Fibroblast of villous mesenchyme (primary cell): ENCODE measurements at regions not wholly inside any gene's neighbourhood (a gene's known extent, or its start where the extent isn't known, plus 50 kb on each side); places are given as distances from the start of the nearest gene placed in this dataset.

Experiments
- DNase-seq: peaks from one replicate; pipeline ENCODE4 v3.0.0-alpha.2; 2010; ENCODE audit warnings: low read depth
- H3K4me3 ChIP-seq: 2 replicates; pipeline ENCODE4 v1.5.1; 2011; ENCODE audit warnings: low read depth, mild to moderate bottlenecking, low read length
- TF ChIP-seq, protein P1 (sequence below): IDR thresholded peaks from 2 replicates; pipeline ENCODE4 v1.5.1; 2012; ENCODE audit warnings: low read depth, mild to moderate bottlenecking, low read length; ENCODE audit not compliant: insufficient read depth

- H3K4me3 ChIP-seq: no peak overlapping the region
- DNase-seq: peak; percentile 75
- TF ChIP-seq, protein P1, sequence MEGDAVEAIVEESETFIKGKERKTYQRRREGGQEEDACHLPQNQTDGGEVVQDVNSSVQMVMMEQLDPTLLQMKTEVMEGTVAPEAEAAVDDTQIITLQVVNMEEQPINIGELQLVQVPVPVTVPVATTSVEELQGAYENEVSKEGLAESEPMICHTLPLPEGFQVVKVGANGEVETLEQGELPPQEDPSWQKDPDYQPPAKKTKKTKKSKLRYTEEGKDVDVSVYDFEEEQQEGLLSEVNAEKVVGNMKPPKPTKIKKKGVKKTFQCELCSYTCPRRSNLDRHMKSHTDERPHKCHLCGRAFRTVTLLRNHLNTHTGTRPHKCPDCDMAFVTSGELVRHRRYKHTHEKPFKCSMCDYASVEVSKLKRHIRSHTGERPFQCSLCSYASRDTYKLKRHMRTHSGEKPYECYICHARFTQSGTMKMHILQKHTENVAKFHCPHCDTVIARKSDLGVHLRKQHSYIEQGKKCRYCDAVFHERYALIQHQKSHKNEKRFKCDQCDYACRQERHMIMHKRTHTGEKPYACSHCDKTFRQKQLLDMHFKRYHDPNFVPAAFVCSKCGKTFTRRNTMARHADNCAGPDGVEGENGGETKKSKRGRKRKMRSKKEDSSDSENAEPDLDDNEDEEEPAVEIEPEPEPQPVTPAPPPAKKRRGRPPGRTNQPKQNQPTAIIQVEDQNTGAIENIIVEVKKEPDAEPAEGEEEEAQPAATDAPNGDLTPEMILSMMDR: no peak
Measured at GRCh38 chr9:38141746-38142591, 72.9 kb upstream of the SHB start.

GRCh38 chr9:38138276-38138675 lies 69.2 kb upstream of the SHB start:
- TF ChIP-seq, protein P1: no peak
- no peak for DNase-seq
- H3K4me3 ChIP-seq: no peak overlapping the region

GRCh38 chr9:38137342-38137741 lies 68.3 kb upstream of the SHB start:
- TF ChIP-seq, protein P1: no peak
- H3K4me3 ChIP-seq: no peak overlapping the region
- DNase-seq: no peak

DNA sequence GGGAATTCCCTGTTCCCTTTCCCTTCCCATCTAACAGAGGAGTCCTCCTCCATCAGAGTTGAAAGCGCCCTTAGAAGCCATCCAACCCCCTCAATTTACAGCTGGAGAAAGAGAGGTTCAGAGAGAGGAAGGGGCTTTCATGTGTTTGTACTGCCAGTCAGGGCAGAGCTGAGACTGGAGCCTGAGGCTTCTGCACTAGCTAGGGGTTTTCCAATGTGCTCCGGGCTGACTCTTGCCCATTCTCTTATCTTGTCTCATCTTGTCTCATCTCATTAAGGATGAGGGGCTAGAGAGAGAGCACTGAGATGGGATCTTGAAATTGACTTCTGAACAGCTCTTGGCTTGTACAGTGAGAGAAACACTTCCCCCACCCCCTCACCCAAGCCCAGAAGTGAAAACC lies 67.4 kb upstream of the SHB start:
- TF ChIP-seq, protein P1: no peak
- no peak for DNase-seq
- no peak overlapping the region for H3K4me3 ChIP-seq

DNA sequence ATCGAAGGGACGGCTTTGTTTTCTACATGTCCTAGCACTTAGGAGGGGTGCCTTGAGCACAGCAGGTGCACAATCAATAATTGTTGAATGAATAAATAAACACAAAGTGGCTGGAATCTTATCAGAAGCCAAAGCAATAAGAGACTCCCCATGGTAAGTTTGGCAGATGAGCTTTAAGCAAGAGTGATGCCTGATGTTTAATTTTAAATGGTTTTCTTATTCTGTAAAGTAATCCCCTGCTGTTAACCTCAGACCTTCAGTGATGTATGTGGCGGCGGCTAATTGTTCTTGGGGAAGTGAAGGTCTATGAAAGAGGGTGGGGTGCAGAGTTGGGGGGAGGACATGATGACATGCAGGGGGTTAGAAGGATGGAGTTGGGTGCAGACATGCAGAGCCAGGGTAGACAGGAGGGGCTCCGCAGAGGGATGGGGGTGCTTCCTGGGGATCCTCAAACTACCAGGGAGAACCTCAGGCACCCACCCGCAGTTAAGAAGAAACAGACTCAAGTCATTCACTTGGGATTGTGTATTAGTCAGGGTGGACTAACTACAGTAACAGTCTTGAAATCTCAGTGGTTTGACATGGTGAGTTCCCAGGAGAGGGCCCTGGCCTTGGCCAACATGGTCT lies 65.7 kb upstream of the SHB start:
- DNase-seq: no peak
- TF ChIP-seq, protein P1: no peak

DNA sequence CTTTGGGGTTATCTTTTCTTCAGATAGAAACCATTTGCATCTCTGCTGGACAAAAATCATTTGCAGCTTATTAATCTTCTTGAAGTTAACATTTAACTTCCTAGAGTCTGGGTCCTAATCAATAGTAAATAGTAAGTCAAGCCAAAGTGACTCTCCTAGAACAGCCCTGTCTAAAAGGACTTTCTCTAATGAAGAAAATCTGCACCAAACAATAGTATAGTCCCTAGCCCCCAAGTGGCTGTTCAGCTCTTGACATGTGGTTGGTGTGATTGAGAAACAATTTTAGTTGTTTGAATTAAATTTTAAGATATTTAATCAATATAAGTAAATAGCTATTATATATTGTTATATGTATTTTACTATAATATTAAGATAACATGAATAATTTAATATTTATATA lies 64.6 kb upstream of the SHB start:
- no peak overlapping the region for H3K4me3 ChIP-seq
- TF ChIP-seq, protein P1: no peak
- no peak for DNase-seq

More for the DNA sequence above, 65.7 kb upstream of the SHB start:
- no peak overlapping the region for H3K4me3 ChIP-seq
